Stimulated activated CD4-positive, alpha-beta T cell treated with anti-CD3 and anti-CD28 coated beads, Interleukin-2, amount 100 ng/mL, for 24 hours (primary cell): ENCODE measurements at regions not wholly inside any gene's neighbourhood (a gene's known extent, or its start where the extent isn't known, plus 50 kb on each side); places are given as distances from the start of the nearest gene placed in this dataset.

ENCODE experiments used
- DNase-seq, 2 donors: peaks; one replicate each; pipeline ENCODE4 v3.0.0-alpha.2; 2020

DNA sequence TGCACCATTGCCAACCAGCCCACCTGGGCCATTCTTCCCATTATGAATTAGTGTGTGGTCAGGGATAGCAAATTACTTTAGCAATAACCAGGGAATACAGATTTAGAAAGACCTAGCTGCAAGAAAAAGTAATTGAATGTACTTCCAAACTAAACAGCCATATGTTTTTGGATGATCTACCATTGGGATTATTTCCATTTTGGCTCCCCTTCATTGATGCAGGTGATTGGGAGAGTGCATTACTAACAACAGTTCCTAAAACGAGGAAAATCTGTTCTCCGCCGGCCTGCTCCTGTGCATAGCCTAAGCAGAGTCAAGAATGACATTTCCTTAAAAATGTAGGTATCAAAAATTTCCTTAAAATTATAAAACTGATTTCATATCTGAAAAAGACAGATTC is 58.5 kb downstream of the MAIP1 start:
- DNase-seq = no peak

DNA sequence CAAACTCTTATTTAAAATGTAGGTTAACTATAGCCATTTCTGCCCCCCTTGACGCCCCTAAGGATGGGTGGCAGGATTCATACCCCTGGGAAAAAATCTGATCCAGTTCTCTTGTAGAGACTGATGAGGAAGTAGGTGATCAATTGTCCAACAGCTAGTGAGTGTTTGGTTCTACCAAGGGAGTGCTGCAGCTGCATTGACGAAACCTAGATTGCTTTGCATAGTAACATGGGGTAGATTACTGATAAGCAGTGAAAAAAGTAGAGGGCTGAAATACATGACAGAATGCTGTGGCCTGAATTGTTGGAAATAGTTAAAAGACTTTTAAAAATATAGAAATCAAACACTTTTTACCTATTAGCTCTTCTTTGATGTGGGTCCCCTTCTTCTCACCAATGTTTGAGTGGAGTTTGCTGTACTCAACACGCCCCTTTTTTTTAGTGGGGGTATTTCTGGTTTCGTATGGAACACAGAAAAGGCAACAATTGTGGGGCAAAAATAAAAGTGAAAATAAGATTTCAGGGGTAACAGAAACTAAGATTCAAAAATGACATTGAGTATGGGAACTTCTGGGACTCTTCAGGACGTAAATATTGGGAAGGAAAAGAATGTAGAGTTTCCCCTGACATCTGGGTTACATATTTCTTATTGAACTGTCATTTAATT is 66.2 kb downstream of the MAIP1 start:
- no peak for DNase-seq

DNA sequence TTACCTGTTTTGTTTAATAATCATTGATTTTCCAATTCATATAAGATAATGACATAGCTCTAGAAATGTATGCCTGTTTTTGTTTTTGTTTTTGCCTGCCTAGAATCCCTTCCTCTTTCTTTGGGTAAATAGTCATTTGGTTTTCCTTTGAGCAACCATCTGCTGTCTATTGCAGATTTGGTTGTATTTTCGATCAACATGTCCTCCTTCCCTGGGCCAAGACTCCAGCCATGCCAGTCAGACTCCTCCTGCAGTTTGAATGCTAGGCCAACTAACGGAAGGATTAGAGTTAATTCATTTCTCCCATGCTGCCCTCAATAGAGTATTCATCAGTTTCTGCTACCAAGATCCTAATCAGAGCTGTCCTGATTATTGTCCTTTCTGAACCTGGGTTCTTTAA is 67.1 kb downstream of the MAIP1 start:
- DNase-seq = no peak

DNA sequence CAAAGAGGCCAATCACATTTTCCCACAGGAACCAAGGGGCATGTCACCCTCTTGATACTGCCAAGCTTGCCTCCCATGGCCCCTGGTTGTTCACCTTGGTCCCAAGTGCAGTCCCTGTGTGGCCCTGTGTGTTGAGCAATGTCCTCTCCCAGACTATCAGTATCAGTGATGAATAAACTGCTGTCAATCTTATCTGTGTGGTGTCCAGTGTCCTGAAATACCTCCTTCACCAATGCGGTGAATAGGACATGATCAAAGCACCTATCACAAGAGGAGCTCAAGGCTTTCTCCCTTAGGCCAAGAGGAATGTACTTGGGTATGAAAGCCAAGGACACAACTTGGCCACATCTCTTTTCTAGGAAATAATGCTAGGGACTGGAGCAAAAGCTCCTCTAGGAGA is 68.2 kb downstream of the MAIP1 start:
- DNase-seq = no peak

DNA sequence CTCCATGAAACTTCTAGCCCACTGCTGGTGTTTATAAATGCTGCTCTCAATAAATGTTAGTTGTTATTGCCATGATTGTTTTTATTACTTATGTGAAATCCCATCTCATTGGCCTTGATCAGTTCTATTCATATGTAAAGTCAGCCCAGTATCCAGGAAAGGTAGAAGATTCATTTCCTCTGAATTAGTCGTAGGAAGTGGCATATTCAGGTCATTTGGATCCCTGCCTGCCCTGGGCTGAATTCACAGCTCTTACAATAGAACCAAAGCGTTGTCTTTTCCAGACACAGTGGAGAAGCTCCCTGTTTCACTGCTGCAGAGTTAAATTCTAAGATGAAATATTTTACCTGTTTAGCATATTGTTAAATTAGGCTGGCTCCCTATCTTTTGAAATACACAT is 70.3 kb downstream of the MAIP1 start:
- no peak for DNase-seq

DNA sequence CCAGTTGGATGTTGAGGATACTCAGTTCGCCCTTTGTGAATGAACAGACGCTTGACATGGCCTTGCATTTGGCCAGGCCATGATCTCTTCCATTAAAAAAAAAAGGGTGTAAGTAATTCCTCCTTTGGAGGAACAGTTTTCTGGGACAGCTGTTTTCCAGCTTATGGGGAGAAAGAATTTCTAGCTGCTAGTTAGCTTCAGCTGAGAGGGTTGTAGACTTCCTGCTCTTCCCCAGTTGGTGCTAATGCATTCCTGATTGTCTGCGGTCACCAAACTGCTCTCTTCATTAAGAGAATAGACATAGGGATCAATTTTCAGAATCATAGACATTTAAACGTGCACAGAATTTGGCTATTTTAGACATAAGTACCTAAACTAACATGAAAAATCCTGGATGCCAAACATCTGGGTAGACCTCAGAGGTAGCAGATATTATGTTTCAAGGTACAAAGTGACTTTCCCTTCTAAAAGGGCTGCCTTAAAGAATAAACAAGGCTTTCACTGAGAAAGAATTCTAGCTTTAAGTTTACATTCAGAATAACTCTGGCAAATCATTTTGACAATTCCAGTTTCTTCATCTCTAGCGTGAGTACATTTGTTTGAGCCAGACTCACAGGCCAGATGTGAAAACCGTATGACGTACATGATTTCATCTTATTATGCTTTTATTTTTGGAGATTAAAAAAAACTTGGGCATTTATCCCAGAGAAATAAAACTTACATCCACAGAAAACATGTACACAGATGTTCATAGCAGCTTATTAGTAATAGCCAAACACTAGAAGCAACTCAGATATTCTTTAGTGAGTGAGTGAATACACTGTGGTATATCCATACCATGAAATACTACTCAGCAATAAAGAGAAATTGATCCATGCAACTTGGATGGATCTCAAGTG is 71.2 kb downstream of the MAIP1 start:
- DNase-seq = no peak

DNA sequence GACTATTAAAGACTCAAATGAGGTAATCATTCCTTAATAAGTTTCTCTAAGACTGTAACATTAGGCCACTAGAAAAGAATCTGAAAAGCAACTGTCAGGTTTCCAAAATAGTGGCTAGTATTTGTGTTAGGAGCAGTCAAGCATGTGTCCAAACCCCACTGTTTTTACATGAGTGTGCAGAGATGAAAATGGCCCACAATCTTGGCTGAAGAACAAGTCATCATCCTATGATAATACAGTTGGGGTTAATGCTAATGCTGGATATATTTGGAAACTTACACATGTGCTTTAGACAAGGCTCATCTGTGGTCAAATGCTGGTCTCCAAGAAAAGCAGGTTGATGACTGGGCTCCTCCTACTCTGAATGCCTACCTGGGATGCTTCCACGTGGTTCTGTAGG is 73.6 kb downstream of the MAIP1 start:
- no peak for DNase-seq

DNA sequence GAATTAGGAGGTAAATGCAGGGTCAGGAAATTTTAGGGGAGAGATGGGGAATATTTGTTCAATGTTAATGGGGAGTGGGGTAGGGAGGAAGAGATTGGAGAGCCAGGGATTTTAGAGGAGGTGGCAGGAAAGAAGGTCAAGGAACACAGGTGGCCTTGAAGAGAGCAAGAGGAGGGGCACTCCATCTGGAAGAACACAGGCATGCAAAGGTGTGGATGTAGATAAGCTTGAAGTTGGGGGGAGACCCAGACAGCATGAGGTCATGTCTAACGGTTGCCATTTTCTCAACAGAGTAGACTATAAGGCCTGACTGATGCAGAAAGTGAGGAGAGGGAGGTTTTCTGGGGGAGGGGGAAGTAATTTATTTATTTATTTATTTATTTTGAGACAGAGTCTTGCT is 77.5 kb downstream of the MAIP1 start:
- DNase-seq = no peak

DNA sequence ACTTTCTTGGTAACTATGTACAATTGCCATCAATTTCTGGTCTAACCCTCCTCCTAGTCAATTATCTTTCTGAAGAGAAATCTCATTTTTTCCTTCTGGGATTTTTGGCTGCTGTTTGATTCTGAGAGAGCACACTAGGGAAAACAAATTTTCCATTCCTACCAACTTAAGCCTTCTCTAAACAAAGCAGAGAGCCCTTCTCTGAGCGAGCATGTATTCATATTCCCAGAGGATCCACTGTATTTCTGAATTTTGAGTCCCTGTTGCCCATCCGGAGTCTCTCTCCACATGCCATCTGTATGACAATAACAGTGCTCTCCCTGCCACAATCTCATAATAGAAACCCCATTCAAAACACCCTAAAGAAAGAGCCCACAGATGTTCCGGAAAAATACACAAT is 78.5 kb downstream of the MAIP1 start:
- DNase-seq = no peak

DNA sequence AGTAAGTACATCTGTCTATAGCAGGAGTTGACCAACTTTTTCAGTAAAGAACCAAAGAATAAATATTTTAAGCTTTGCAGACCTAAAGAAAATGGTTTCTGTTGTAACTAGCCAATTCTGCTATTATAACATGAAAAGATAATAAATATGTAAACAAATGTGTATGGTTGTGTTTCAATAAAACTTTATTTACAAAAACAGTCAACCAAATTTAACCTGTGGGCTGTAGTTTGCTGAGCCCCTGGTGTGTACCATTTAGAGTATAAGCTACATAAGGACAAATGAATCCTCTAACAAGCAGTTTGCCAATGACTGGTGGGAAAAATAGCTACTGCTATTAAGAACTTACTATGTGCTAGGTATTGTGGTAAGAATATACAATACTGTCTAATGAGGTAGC is 79.4 kb downstream of the MAIP1 start:
- no peak for DNase-seq

DNA sequence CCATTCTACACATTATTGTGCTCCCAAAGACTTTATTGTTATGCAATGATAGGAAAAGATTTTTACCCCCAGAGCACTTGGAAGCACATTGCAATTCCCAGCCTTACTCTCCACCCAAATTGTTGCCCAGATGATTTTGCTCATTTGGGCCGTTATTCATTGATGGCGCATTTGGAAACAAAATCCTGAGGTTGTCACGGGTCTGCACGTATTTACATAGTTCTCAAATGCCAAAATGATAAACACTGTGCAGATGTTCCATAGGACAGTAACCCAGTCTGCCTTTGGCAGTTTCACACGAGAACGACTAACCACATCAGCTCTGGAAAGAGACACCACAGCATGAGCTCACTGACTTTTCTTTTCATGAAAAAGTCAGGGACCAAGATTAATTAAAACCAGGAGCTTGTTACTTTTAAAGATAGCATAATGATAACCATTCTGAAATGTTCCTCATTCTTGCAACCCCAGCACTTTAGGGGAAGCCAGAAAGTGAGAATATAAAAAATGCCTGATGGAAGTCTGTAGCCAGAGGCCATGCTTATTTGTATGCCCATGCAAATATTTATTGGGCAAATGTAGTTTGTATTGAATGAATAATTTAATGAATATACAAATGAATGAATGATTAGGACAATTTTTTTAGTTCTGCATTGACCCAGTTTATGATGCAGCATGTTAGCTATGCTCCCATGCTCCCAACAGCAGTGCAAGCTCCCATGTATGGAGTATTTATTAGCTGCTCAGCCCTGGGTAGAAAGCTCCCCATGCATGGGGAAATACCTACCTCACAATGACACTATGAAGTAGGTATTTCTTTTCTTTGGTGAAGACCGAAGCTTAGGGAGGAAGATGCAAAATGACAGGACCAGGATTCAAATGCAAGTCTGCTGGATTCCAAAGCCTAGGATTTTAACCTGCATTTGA is 84.6 kb downstream of the MAIP1 start:
- DNase-seq = no peak

DNA sequence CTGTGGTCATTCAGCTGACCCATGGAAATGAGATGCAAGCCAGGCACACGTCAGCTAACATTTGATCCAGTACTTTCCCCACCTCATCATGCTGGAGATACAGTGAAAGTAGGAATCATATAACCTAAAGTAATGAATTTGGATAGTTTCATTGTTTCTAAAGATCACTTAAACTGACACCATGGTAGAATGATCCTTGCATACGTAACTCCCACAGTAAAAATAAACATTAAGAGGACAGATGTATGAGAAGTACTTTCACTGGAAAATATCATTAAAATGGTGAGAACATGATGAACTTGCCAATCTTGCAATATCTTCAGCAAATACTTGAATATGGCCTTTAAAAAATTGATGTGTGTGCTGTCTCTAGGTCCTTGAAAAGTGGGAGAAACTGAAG is 85.4 kb downstream of the MAIP1 start:
- no peak for DNase-seq

DNA sequence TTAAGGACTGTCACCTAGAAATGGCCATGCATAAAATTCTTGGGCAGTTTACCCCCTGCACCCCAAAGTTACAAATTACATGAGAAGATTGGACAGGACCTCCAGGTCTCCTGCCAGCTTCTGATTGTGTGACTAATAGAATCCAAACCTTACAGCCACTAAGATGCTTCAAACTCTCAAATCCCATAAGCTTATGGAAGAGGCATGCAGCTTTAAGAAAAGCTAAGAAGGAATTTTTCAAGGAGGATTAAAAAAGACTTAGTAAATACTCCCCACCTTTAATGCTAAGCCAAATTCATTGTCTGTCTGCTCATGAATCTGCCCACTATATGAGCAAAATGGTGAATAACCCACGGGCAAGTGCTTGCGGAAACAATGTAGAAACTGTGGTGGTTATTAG is 86.3 kb downstream of the MAIP1 start:
- DNase-seq = no peak

DNA sequence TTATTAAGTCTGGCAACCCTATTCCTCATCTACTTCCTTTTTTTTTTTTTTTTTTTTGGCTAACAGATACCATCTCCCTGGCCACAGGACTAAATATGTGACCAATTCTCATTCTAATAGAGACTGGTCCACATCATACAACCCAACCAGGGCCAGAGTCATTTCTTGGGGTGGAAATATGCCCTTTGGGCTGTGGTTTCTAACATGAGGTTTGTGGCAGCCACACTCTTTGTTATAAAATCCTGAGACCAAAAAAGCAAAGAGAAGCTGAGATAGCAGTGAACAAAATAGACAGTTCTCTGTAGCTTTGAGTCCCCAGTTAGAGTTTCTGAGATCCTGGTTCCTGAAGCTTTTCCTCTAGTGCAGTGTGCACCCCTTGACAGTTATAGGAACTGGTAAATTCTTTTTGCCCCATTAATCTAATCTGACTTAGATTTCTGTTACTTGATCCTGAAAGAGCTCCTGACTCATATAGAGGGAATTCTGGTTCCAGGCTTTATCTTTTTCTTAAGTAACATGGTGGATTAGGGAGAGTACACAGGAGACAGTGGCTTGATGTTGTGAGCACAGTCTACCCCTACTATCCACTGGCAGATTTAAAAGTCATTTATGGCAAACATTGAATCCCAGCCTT is 86.8 kb downstream of the MAIP1 start:
- DNase-seq = no peak

DNA sequence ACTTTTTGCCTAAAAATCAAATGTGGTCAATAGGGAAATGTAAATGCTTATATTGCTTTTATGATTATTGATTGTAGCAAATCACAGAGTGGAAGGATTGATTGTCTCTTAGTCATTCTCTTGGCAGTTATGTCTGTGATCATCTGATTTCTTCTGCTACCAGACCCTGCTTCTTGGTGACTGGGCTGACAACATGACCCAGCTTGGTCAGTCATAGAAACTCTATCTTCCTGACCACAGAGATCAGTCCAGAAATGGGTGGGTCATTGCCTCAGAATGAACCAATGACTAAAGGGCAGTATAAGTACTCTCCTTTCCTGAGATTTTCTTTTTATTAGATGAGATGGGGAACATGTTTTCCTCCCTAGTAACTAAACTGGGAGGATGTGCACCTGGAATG is 87.6 kb downstream of the MAIP1 start:
- DNase-seq = no peak

DNA sequence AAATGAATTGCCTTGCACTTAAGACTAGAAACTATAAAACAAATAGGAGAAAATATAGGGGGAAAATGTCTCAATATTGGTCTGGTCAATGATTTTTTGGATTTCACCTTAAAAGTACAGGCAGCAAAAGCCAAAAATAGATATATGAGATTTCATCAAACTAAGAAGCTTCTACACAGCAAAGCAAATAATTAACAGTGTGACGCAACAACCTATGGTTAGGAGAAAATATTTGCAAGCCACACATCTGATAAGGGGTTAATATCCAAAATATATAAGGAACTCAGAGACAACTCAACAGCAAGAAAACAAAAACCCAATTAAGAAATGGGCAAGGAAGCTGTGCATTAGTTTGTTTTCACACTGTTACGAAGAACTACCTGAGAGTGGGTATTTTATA is 89.1 kb downstream of the MAIP1 start:
- no peak for DNase-seq

DNA sequence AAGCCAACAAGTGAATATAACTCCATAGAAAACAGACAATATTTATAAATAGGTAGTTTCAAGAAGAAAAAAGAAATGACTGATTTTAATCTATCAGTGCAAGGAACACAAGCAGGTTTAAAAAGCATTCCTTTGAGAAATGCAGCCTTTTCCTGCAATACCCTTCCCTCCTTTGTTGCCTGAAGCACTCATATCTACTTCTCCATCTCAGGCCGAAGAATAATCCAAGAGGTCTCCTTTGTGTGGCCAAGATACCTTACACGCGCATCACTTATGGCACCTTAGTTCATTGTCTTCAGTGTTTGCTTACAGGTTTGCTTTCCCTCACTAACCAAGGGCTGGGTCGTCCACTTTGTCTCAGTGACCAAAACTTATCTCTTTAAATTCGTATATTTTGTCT is 93.0 kb downstream of the MAIP1 start:
- no peak for DNase-seq

DNA sequence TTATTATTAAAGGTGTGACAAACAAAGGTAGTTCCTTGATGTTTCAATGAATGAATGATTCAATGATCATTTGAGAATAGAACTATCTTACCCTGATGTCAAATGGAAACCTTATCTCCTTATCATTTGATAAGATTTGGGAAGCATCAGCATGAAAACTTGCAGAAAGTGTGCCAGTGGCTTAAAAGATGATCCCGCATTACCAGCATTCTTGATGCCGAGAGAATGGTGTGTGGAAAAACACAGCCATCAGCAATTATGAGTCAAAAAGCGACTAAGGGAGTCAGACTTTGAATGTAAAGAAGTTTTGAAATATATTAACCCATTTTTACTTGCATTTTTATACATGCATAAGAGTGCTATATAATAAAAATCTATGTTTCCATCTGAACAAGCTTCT is 93.7 kb downstream of the MAIP1 start:
- no peak for DNase-seq

DNA sequence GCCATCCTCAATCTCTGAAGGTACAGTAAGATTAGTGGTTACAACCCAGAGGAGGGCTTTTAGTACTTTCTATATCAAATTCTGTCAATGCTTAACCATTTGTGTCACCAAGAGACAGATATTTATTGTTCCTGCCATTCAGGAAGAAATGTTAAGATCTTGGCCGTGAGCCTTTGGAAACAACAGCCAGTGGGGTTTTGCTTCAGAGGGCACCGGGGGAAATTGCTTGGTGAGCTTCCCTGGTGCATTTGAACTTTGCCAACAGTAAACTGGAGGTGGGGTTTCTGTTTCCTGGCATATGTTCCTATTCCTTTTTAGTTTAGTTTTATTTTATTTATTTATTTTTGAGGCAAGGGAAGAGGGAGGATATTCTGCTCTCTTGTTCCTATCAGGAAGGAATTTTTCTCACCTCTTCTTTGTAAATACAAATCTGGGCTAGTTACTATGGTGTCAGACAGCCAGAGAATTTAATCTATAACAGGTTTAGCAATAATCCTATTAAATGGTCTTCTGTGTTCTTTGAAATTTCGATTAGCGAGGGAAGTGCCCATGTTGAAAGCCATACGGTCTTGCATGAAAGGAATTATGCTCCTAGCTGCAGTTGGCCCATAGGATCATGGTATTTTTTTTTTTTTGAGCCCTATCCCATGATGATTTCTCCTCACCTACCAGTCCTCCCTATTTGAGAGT is 95.7 kb downstream of the MAIP1 start:
- no peak for DNase-seq

DNA sequence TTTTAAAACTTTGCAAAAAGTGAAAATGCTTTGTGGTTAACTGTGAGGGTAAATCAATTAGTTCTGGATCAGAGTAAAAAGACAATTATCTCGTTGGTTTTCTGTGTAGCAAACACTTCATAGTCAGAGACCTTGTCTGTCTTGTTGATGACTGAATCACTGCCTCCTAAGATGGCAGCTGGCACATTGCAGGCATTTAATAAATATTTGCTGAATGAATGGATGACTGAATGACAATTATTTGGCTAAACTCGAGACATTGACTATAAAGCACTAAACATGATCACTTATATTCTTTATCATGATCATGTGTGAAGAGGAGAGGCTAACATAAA is 96.2 kb downstream of the MAIP1 start:
- no peak for DNase-seq

DNA sequence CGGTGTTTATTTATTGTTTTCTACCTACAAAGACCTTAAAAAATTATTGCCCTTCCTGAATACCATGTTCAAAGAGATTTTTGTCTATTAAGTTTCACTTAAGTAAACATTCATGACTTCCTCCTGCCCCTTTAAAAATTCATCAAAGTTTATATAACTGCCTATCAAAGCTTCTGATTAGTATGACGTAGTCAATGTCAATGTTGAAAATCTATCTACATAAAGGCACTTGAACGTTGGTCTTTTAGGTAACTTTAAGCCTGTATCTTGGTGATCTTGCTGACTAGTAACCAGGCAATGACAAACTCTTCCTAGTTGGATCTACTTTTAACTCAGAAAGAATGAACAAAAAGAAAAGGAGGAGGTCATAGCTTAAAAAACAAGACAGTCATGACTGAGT is 97.2 kb downstream of the MAIP1 start:
- DNase-seq = no peak

DNA sequence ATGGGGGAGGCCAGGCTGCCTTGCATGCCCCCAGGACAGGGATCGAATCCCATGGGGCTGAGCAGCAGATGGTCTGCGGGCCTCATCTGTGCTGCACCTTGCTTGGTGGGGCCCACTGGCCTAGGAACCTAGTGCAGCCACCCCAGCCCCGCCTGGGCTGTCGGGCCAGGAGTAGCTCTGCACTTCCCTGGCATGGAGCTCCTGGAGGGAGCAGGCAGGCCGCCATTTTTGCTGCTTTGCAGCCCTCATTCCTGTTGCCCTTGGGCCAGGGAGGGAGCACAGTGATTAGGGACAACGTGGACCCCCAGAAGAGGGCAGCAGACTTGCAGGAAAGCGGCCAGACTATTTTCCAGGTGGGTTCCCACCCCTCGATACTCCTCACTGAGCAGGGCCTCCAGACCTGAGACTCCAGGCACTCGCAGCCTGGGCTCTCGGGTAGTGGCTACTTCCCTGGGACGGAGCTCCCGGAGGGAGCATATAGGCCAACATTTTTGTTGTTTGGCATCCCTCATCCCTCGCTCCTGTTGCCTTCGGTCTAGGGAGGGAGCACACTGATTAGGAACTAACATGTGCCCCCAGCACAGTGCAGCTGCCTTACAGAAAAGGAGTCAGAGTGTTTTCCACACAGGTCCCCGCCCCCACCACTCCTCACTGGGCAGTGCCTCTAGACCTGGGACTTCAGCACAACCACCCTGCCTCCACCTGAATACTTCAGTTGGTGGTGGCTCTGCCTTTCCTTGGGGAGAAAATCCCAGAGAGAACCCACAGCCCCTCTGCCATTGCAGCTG is 99.5 kb downstream of the MAIP1 start:
- no peak for DNase-seq
